ENCODE measurements at regions not wholly inside any gene's neighbourhood (a gene's known extent, or its start where the extent isn't known, plus 50 kb on each side); places are given as distances from the start of the nearest gene placed in this dataset.

GRCh38 chr2:40036241-40036640, 257.2 kb upstream of the THUMPD2 start:
- no peak for DNase-seq
- H3K9me3 Mint-ChIP-seq (ENCODE audit: insufficient read depth), result no peaks in the 10 kb centered on the region
- H3K27ac Mint-ChIP-seq, result no peak overlapping the region
- ATAC-seq (ENCODE audit: low read depth), result no peak
- H3K4me2 ChIP-seq (replicated peaks; ENCODE audit: low read depth, low read length, poor library complexity, severe bottlenecking), result no peak overlapping the region
- no peak overlapping the region for H3K9ac ChIP-seq (ENCODE audit: low read length)
- CTCF ChIA-PET, result no interaction called here
- H3K36me3 ChIP-seq (replicated peaks in 1 of 2; ENCODE audit: control extremely low read depth in 1 of 2, control insufficient read depth in 1 of 2, extremely low read depth in 1 of 2, insufficient read depth in 2 of 2, low read length in 1 of 2), result no peaks in the 10 kb centered on the region
- no peaks in the 10 kb centered on the region for H3K4me1 Mint-ChIP-seq
- no peaks in the 10 kb centered on the region for H3K79me2 ChIP-seq (ENCODE audit: control insufficient read depth, insufficient read depth, low read length)
- no peaks in the 10 kb centered on the region for H4K20me1 ChIP-seq (ENCODE audit: control insufficient read depth, insufficient read depth, low read length, poor library complexity, severe bottlenecking)
- no peak overlapping the region for H3K4me3 ChIP-seq (ENCODE audit: control extremely low read depth in 1 of 5, extremely low read depth in 1 of 5, insufficient read depth in 1 of 5, low read depth in 2 of 5, low read length in 4 of 5)
- WGBS (ENCODE audit: insufficient coverage), result 60% methylated on average over 1 of the region's 2 CpGs
- H3K4me1 ChIP-seq (ENCODE audit: control insufficient read depth in 2 of 2, insufficient read depth in 2 of 2, low read length in 2 of 2), result no peaks in the 10 kb centered on the region
- H3K27ac ChIP-seq (ENCODE audit: low read length in 2 of 2), result no peak overlapping the region
- H3K9me3 ChIP-seq (ENCODE audit: control extremely low read depth in 1 of 3, control insufficient read depth in 2 of 3, insufficient read depth in 1 of 3, low read length in 2 of 3), result peaks cover 0 to 3% (median 1%) of the 10 kb centered on the region in 3 donors
- POLR2A ChIA-PET, result no interaction called here
- no peaks in the 10 kb centered on the region for H3K27me3 ChIP-seq (replicated peaks in 1 of 4; ENCODE audit: control extremely low read depth in 1 of 4, control insufficient read depth in 3 of 4, insufficient read depth in 4 of 4, low read length in 3 of 4)
- H2AFZ ChIP-seq (ENCODE audit: insufficient read depth, low read depth, low read length, poor library complexity, severe bottlenecking), result no peak overlapping the region
- no peaks in the 10 kb centered on the region for H3K27me3 Mint-ChIP-seq
- intact Hi-C loops (cut with micrococcal nuclease), result no loop called here
- no peak overlapping the region for H3K4me3 Mint-ChIP-seq
- TF ChIP-seq CTCF (IDR thresholded peaks at IDR 0.05), result no peak
- no peak for TF ChIP-seq EZH2 (IDR thresholded peaks at IDR 0.05; ENCODE audit: borderline replicate concordance, insufficient read depth, low read depth, low read length, poor library complexity, severe bottlenecking)

GRCh38 chr2:40034801-40035200, 255.7 kb upstream of the THUMPD2 start:
- Mint-ChIP-seq H3K27me3 (no peaks in the 10 kb centered on the region), H3K27ac (no peak overlapping the region), H3K4me1 (no peaks in the 10 kb centered on the region), H3K9me3 (ENCODE audit: insufficient read depth) (peaks cover 3% of the 10 kb centered on the region), H3K4me3 (no peak overlapping the region)
- H2AFZ ChIP-seq (ENCODE audit: insufficient read depth, low read depth, low read length, poor library complexity, severe bottlenecking), result no peak overlapping the region
- no peaks in the 10 kb centered on the region for H3K79me2 ChIP-seq (ENCODE audit: control insufficient read depth, insufficient read depth, low read length)
- intact Hi-C loops (cut with micrococcal nuclease), result no loop called here
- no peaks in the 10 kb centered on the region for H3K27me3 ChIP-seq (replicated peaks in 1 of 4; ENCODE audit: control extremely low read depth in 1 of 4, control insufficient read depth in 3 of 4, insufficient read depth in 4 of 4, low read length in 3 of 4)
- H3K4me1 ChIP-seq (ENCODE audit: control insufficient read depth in 2 of 2, insufficient read depth in 2 of 2, low read length in 2 of 2), result no peaks in the 10 kb centered on the region
- no peak for TF ChIP-seq EZH2 (IDR thresholded peaks at IDR 0.05; ENCODE audit: borderline replicate concordance, insufficient read depth, low read depth, low read length, poor library complexity, severe bottlenecking)
- TF ChIP-seq CTCF (IDR thresholded peaks at IDR 0.05), result no peak
- POLR2A ChIA-PET, result no interaction called here
- peaks cover 0 to 3% (median 1%) of the 10 kb centered on the region in 3 donors for H3K9me3 ChIP-seq (ENCODE audit: control extremely low read depth in 1 of 3, control insufficient read depth in 2 of 3, insufficient read depth in 1 of 3, low read length in 2 of 3)
- no peaks in the 10 kb centered on the region for H3K36me3 ChIP-seq (replicated peaks in 1 of 2; ENCODE audit: control extremely low read depth in 1 of 2, control insufficient read depth in 1 of 2, extremely low read depth in 1 of 2, insufficient read depth in 2 of 2, low read length in 1 of 2)
- no peak for ATAC-seq (ENCODE audit: low read depth)
- no peak overlapping the region for H3K4me3 ChIP-seq (ENCODE audit: control extremely low read depth in 1 of 5, extremely low read depth in 1 of 5, insufficient read depth in 1 of 5, low read depth in 2 of 5, low read length in 4 of 5)
- H3K9ac ChIP-seq (ENCODE audit: low read length), result no peak overlapping the region
- no peak for DNase-seq
- no peaks in the 10 kb centered on the region for H4K20me1 ChIP-seq (ENCODE audit: control insufficient read depth, insufficient read depth, low read length, poor library complexity, severe bottlenecking)
- no peak overlapping the region for H3K27ac ChIP-seq (ENCODE audit: low read length in 2 of 2)
- CTCF ChIA-PET, result no interaction called here
- no peak overlapping the region for H3K4me2 ChIP-seq (replicated peaks; ENCODE audit: low read depth, low read length, poor library complexity, severe bottlenecking)

Measured in B cell (primary cell).